Right lobe of liver (tissue), 4 donors: ENCODE measurements at regions not wholly inside any gene's neighbourhood (a gene's known extent, or its start where the extent isn't known, plus 50 kb on each side); places are given as distances from the start of the nearest gene placed in this dataset.

Source experiments
- POLR2A ChIP-seq: fragments of 450-650 bp; IDR thresholded peaks from one replicate; pipeline ENCODE4 v1.6.1; 2017; ENCODE audit warnings: antibody characterized with exemption, mild to moderate bottlenecking
- TF ChIP-seq, protein P1 (sequence below), 4 donors: fragments of 200-600 bp in 3 of 4; fragments of 450-650 bp in 1 of 4; IDR thresholded peaks; one replicate each; pipeline versions ENCODE4 v1.5.1 to v1.8.0; 2016 to 2022; ENCODE audit warnings: antibody characterized with exemption in 4 of 4, mild to moderate bottlenecking in 2 of 4
- donor health status: DM: no; HTN: no; CAD: no.
- donor health status: DM: no; HTN: no; CAD: no.
- donor health status: DM: no; HTN: yes; CAD: no.

DNA sequence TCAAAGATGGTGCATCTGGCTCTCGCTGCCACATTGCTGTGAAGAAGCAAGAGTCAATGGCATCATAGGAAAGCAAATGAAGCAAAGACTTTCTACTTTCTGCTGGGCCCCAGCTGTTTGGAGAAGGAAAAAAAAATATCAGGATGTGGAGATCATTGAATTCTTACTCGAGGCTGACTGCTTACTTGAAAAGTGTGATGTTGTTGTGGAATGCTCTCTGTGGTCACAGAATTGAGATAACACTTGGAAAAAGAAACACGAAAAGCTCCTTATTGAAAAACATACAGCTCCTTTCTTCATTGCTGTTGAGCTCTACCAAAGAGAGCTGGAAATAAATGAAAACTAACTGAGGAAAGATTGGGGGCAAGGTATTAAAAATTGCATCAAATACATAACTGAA, 157.4 kb upstream of the TBX20 start:
- TF ChIP-seq, protein P1, sequence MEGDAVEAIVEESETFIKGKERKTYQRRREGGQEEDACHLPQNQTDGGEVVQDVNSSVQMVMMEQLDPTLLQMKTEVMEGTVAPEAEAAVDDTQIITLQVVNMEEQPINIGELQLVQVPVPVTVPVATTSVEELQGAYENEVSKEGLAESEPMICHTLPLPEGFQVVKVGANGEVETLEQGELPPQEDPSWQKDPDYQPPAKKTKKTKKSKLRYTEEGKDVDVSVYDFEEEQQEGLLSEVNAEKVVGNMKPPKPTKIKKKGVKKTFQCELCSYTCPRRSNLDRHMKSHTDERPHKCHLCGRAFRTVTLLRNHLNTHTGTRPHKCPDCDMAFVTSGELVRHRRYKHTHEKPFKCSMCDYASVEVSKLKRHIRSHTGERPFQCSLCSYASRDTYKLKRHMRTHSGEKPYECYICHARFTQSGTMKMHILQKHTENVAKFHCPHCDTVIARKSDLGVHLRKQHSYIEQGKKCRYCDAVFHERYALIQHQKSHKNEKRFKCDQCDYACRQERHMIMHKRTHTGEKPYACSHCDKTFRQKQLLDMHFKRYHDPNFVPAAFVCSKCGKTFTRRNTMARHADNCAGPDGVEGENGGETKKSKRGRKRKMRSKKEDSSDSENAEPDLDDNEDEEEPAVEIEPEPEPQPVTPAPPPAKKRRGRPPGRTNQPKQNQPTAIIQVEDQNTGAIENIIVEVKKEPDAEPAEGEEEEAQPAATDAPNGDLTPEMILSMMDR (IDR thresholded peaks at IDR 0.05) = no peak
- TF ChIP-seq POLR2A = no peak
